GM12878 (cell line): ENCODE measurements at regions not wholly inside any gene's neighbourhood (a gene's known extent, or its start where the extent isn't known, plus 50 kb on each side); places are given as distances from the start of the nearest gene placed in this dataset.

Source experiments
- EED ChIP-seq: sonication (generic); IDR thresholded peaks from 2 replicates; pipeline ENCODE4 v1.6.1; 2016; ENCODE audit warnings: antibody characterized with exemption, low read depth
- MEF2A ChIP-seq: IDR thresholded peaks from 2 replicates; pipeline ENCODE4 v1.6.1; 2011; ENCODE audit warnings: low read depth, mild to moderate bottlenecking, low read length, moderate library complexity; ENCODE audit not compliant: insufficient read depth
- MXI1 ChIP-seq: fragments of 150-350 bp; IDR thresholded peaks from 2 replicates; pipeline ENCODE4 v1.6.1; 2011; ENCODE audit warnings: low read depth, mild to moderate bottlenecking, inconsistent platforms, low read length, improper control_type of control experiment
- RUNX3 ChIP-seq: IDR thresholded peaks from 2 replicates; pipeline ENCODE4 v1.6.1; 2012; ENCODE audit warnings: low read length, inconsistent platforms
- TF ChIP-seq, protein P1 (sequence below): IDR thresholded peaks from 2 replicates; pipeline ENCODE4 v1.6.1; 2011; ENCODE audit warnings: low read depth, mild to moderate bottlenecking, low read length, moderate library complexity, borderline replicate concordance; ENCODE audit errors: extremely low read depth

DNA sequence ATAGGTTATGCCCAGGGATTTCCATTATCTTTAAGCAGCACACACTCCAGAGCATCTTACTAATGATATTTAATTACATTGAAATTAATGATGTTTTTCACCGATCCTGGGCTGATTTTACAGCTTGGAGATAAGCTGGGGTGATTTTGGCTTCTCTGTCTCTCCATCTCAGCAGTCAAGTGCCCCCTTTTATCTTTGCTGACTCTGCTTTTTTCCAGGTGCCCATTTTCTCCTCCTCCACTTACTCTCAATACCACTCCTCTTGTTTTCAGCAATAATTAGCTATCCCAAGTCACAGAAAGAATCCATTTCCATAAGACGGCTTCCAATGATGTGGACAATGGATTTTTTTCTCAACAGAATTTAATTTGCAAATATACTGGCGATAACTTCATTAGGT is 266.7 kb downstream of the GBA3 start:
- no peak for TF ChIP-seq MXI1
- TF ChIP-seq, protein P1, sequence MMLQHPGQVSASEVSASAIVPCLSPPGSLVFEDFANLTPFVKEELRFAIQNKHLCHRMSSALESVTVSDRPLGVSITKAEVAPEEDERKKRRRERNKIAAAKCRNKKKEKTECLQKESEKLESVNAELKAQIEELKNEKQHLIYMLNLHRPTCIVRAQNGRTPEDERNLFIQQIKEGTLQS: no peak
- TF ChIP-seq MEF2A: no peak
- no peak for TF ChIP-seq EED
- TF ChIP-seq RUNX3: no peak
